ENCODE measurements at regions not wholly inside any gene's neighbourhood (a gene's known extent, or its start where the extent isn't known, plus 50 kb on each side); places are given as distances from the start of the nearest gene placed in this dataset.

- H2AFZ ChIP-seq (replicated peaks; ENCODE audit: low read length, poor library complexity) = no peak overlapping the region
- dilution Hi-C loops (cut with HindIII; ENCODE audit: low sequenced_read_pairs, unreplicated experiment) (no loop called here), intact Hi-C loops (cut with micrococcal nuclease) (no loop called here), in situ Hi-C loops (cut with MboI; ENCODE audit: low sequenced_read_pairs) (no loop called here)
- H3K36me3 ChIP-seq (ENCODE audit: control insufficient read depth, insufficient read depth, low read length) = no peaks in the 10 kb centered on the region
- H2AK5ac ChIP-seq (ENCODE audit: low read depth, low read length) = no peak overlapping the region
- H4K5ac ChIP-seq (ENCODE audit: low read depth, low read length) = no peak overlapping the region
- no peak overlapping the region for H3K14ac ChIP-seq (replicated peaks; ENCODE audit: low read depth, low read length)
- 67% methylated on average over 19 of the region's 40 CpGs; no CpG with 5 or more reads in 1 of the 2 experiments for WGBS, 2 experiments (ENCODE audit: extremely low coverage in 2 of 2, insufficient read length in 1 of 2)
- no peak overlapping the region for H3K4me3 ChIP-seq (ENCODE audit: insufficient read depth, low read depth, low read length)
- H3K9me3 ChIP-seq (ENCODE audit: control insufficient read depth, insufficient read depth, low read length) = peaks cover 43% of the 10 kb centered on the region
- no peak overlapping the region for H3K56ac ChIP-seq (ENCODE audit: extremely low read depth, insufficient read depth, low read length)
- H3K27ac ChIP-seq (ENCODE audit: insufficient read depth, low read length) = no peak overlapping the region
- ChIA-PET POLR2A (ENCODE audit: unreplicated experiment) (no interaction called here), CTCF (no interaction called here)
- H3K9ac ChIP-seq (ENCODE audit: low read depth, low read length) = no peak overlapping the region
- no peaks in the 10 kb centered on the region for H3K79me1 ChIP-seq (ENCODE audit: low read depth in 1 of 2, low read length in 2 of 2)
- H3K4me2 ChIP-seq (ENCODE audit: low read depth, low read length) = no peak overlapping the region
- no peak for TF ChIP-seq BHLHE40 (IDR thresholded peaks at IDR 0.05; ENCODE audit: low read depth, low read length)
- TF ChIP-seq RCOR1 (IDR thresholded peaks at IDR 0.05; ENCODE audit: insufficient replicate concordance, low read length) = no peak
- no peak for TF ChIP-seq FOS (IDR thresholded peaks at IDR 0.05; ENCODE audit: low read depth, low read length)
- no peak for TF ChIP-seq RFX5 (IDR thresholded peaks at IDR 0.05; ENCODE audit: low read depth, low read length)
- no peak for TF ChIP-seq MAZ (IDR thresholded peaks at IDR 0.05; ENCODE audit: borderline replicate concordance, low read depth, low read length)
- no peak for TF ChIP-seq MAFK (IDR thresholded peaks at IDR 0.05; ENCODE audit: low read depth, low read length)
- no peak for TF ChIP-seq ELK1 (IDR thresholded peaks at IDR 0.05; ENCODE audit: borderline replicate concordance, low read depth, low read length)
- no peak for TF ChIP-seq CEBPB (IDR thresholded peaks at IDR 0.05; ENCODE audit: low read depth, low read length)
- no peak for TF ChIP-seq POLR2A (IDR thresholded peaks at IDR 0.05; ENCODE audit: low read depth, low read length)
- TF ChIP-seq USF2 (IDR thresholded peaks at IDR 0.05; ENCODE audit: low read depth, low read length) = no peak
- no peak for TF ChIP-seq NFE2L2 (IDR thresholded peaks at IDR 0.05; ENCODE audit: low read depth, low read length)
- no peak overlapping the region for H2BK20ac ChIP-seq (ENCODE audit: low read depth, low read length)
- H3K9me1 ChIP-seq (ENCODE audit: insufficient read depth, low read length) = no peaks in the 10 kb centered on the region
- no TSS peak for BruUV-seq (replicated peaks)
- no peaks in the 10 kb centered on the region for H3K27me3 ChIP-seq (ENCODE audit: control insufficient read depth, insufficient read depth, low read length)
- H3K4ac ChIP-seq (ENCODE audit: low read depth, low read length) = no peak overlapping the region
- no peak for DNase-seq
- no peak overlapping the region for H2BK5ac ChIP-seq (ENCODE audit: low read depth, low read length, poor library complexity, severe bottlenecking)
- no peak overlapping the region for H3K23ac ChIP-seq (ENCODE audit: low read depth, low read length)
- no peak overlapping the region for H4K8ac ChIP-seq (ENCODE audit: low read depth in 2 of 2, low read length in 2 of 2)
- H3K18ac ChIP-seq (ENCODE audit: low read depth, low read length) = no peak overlapping the region
- no peak overlapping the region for H2AK9ac ChIP-seq (replicated peaks; ENCODE audit: low read depth, low read length, poor library complexity)
- H4K91ac ChIP-seq (ENCODE audit: insufficient read depth, low read depth, low read length) = no peak overlapping the region
- H2BK15ac ChIP-seq (ENCODE audit: low read depth, low read length) = no peak overlapping the region
- ATAC-seq (ENCODE audit: low read depth) = no peak
- H3K4me1 ChIP-seq (ENCODE audit: control insufficient read depth, insufficient read depth, low read length) = no peaks in the 10 kb centered on the region
- no peaks in the 10 kb centered on the region for H4K20me1 ChIP-seq (ENCODE audit: insufficient read depth, low read length)
- no peak overlapping the region for H2BK120ac ChIP-seq (ENCODE audit: low read depth, low read length)
These were observed 166.6 kb downstream of the BRD1 start for GRCh38 chr22:49660794-49661781.

Measured in IMR-90 (cell line).